ENCODE measurements at regions not wholly inside any gene's neighbourhood (a gene's known extent, or its start where the extent isn't known, plus 50 kb on each side); places are given as distances from the start of the nearest gene placed in this dataset.

DNA sequence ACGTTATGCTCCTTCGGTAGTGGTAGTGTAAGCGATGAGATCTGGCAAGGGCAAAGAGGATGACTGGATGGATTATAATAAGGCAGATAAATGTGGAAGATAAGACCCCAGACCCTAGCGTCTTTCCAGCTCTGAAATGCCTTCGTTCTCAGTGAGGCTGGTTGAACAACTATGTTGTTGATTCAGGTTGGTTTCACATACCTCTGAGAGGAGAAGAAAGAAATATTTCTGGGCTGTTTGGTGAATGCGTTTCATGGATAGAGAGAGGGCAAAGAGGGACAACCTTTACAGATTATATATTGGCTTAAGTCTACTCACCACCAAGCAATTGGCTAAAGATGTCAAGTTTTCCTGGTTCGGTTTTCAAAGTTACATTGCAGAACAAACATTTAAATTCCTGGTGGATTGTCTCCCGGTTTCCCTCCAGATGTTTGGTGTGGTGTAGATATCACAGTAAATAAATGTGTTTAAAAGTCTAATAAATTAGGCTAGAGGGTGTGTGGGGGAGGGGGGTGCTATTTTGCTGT lies 190.1 kb upstream of the GLI2 start:
- TF ChIP-seq, protein P1, sequence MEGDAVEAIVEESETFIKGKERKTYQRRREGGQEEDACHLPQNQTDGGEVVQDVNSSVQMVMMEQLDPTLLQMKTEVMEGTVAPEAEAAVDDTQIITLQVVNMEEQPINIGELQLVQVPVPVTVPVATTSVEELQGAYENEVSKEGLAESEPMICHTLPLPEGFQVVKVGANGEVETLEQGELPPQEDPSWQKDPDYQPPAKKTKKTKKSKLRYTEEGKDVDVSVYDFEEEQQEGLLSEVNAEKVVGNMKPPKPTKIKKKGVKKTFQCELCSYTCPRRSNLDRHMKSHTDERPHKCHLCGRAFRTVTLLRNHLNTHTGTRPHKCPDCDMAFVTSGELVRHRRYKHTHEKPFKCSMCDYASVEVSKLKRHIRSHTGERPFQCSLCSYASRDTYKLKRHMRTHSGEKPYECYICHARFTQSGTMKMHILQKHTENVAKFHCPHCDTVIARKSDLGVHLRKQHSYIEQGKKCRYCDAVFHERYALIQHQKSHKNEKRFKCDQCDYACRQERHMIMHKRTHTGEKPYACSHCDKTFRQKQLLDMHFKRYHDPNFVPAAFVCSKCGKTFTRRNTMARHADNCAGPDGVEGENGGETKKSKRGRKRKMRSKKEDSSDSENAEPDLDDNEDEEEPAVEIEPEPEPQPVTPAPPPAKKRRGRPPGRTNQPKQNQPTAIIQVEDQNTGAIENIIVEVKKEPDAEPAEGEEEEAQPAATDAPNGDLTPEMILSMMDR (IDR thresholded peaks at IDR 0.05; ENCODE audit: borderline replicate concordance, extremely low read depth, low read length, poor library complexity, severe bottlenecking): no peak
- no peak for TF ChIP-seq EZH2 (IDR thresholded peaks at IDR 0.05; ENCODE audit: borderline replicate concordance, low read depth, low read length, severe bottlenecking)
